B cell (primary cell): ENCODE measurements at regions not wholly inside any gene's neighbourhood (a gene's known extent, or its start where the extent isn't known, plus 50 kb on each side); places are given as distances from the start of the nearest gene placed in this dataset.
"Not testable (repeated sequence)": the region's sequence is repeated elsewhere in the genome, so short reads cannot be mapped to it uniquely, and the experiment has no call there.

ENCODE experiments used
- CTCF ChIP-seq: fragments of 200-600 bp; IDR thresholded peaks from one replicate; pipeline ENCODE4 v1.8.0; 2022; ENCODE audit warnings: antibody characterized with exemption, mild to moderate bottlenecking
- EZH2 ChIP-seq: IDR thresholded peaks from 2 replicates; pipeline ENCODE4 v1.6.1; 2012; ENCODE audit warnings: borderline replicate concordance, low read depth, mild to moderate bottlenecking, moderate library complexity, low read length; ENCODE audit not compliant: insufficient read depth, poor library complexity, severe bottlenecking

DNA sequence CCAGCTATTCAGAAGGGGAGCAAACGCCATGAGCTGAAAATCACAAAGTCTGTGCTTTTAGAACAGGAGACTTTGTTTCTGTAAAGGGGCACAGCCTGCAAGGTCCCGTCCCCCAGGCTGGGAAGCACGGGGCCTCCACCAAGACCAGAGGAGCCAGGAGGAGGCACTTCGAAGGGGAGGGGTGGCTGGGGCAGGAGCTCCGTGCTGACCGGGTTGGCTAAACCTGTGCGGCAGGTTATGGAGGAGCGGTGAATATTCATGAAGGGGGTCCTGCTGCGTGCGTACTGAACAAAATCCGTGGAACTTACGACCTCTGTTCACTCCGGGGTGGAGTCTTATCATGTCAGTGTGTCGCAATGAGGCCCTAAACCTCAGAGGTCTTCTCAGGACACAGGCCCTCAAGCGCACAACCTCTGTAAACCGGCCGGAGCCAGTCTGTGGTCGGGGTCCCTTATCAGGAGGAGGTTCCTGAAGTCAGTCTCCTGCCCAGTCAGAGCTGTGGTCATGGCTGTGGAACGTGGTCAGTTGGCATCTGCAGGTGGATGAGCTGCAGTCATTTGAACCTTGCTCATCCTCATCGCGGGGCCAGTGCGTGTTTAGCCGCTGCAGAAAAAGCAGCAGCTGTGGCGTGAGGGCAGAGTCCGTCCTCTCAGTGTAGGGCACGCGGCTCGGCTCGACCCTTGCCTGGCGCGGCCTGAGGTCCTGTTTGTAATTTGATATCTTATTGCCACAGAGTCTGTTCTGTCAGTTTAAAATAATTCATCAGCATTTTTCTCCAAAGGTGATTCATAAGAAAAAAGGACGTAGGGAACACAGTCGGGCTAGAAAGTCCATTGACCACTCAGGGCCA is 5507.7 kb upstream of the TPTE start:
- not testable (repeated sequence) for TF ChIP-seq EZH2, CTCF
